ENCODE measurements at regions not wholly inside any gene's neighbourhood (a gene's known extent, or its start where the extent isn't known, plus 50 kb on each side); places are given as distances from the start of the nearest gene placed in this dataset.

DNA sequence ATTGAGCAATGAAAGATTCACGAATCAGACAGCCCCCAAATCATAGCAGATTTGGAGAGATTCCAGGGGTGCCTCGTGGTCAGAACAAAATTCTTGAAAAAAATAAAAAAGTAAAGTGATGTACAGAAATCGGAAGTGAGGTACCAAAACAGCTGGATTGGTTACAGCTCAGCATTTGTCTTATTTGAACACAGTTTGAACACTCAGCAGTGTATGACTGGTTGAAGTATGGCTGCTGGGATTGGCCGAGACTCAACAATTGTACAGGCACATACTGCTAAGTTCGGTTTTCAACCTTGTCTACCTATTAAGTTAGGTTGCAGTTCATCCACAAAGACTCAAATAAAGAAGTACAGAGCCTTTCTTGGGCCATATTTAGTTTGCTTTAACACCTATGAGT, 865.4 kb upstream of the TMEM132C start:
- TF ChIP-seq, protein P1, sequence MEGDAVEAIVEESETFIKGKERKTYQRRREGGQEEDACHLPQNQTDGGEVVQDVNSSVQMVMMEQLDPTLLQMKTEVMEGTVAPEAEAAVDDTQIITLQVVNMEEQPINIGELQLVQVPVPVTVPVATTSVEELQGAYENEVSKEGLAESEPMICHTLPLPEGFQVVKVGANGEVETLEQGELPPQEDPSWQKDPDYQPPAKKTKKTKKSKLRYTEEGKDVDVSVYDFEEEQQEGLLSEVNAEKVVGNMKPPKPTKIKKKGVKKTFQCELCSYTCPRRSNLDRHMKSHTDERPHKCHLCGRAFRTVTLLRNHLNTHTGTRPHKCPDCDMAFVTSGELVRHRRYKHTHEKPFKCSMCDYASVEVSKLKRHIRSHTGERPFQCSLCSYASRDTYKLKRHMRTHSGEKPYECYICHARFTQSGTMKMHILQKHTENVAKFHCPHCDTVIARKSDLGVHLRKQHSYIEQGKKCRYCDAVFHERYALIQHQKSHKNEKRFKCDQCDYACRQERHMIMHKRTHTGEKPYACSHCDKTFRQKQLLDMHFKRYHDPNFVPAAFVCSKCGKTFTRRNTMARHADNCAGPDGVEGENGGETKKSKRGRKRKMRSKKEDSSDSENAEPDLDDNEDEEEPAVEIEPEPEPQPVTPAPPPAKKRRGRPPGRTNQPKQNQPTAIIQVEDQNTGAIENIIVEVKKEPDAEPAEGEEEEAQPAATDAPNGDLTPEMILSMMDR (conservative IDR thresholded peaks at IDR 0.05 in 1 of 2, IDR thresholded peaks at IDR 0.05 in 1 of 2; ENCODE audit: extremely low read depth in 1 of 2, insufficient read depth in 1 of 2, low read depth in 1 of 2, low read length in 2 of 2), result no peak
- no peak for TF ChIP-seq EZH2 (IDR thresholded peaks at IDR 0.05; ENCODE audit: borderline replicate concordance, low read length)

Measured in mammary epithelial cell (primary cell).